A673 (cell line): ENCODE measurements at regions not wholly inside any gene's neighbourhood (a gene's known extent, or its start where the extent isn't known, plus 50 kb on each side); places are given as distances from the start of the nearest gene placed in this dataset.

Experiments used
- BruUV-seq: library from RNA; stranded (reverse); fragments of 400-500 nt; replicated peaks from 2 replicates; lab custom pipeline; 2021; lab: Mats Ljungman, UMichigan
- CTCF ChIA-PET: fragments of 300-600 bp; sonication (Branson Sonifier 250); formaldehyde crosslinking; loops from one replicate; lab custom pipeline; 2022; ENCODE audit warnings: antibody characterized with exemption; lab: Charles Lee
- POLR2A ChIA-PET: fragments of 300-600 bp; sonication (Branson Sonifier 250); formaldehyde crosslinking; loops from one replicate; lab custom pipeline; 2022; ENCODE audit warnings: antibody characterized with exemption; ENCODE audit not compliant: low non-redundant PET; lab: Charles Lee
- DNase-seq: peaks from one replicate; pipeline ENCODE4 v3.0.0-alpha.2; 2015; ENCODE audit warnings: low spot score
- H3K27ac ChIP-seq: fragments of 200-600 bp; sonication (generic); 2 replicates; pipeline ENCODE4 v1.5.1; 2016; ENCODE audit warnings: mixed run types, low read depth, mild to moderate bottlenecking, mixed read lengths, antibody characterized with exemption, low read length; ENCODE audit not compliant: poor library complexity, severe bottlenecking
- H3K27me3 ChIP-seq: fragments of 200-600 bp; sonication (generic); replicated peaks from 2 replicates; pipeline ENCODE4 v1.6.1; 2017; ENCODE audit warnings: mixed run types, low read depth, mild to moderate bottlenecking, mixed read lengths, antibody characterized with exemption, low read length; ENCODE audit not compliant: insufficient read depth, poor library complexity
- H3K36me3 ChIP-seq: fragments of 200-600 bp; sonication (generic); 2 replicates; pipeline ENCODE4 v1.6.1; 2016; ENCODE audit warnings: mixed run types, mild to moderate bottlenecking, mixed read lengths, antibody characterized with exemption, low read length; ENCODE audit not compliant: insufficient read depth, poor library complexity, severe bottlenecking
- H3K4me1 ChIP-seq: fragments of 200-600 bp; sonication (generic); 2 replicates; pipeline ENCODE4 v1.6.1; 2017; ENCODE audit warnings: mixed run types, mild to moderate bottlenecking, mixed read lengths, antibody characterized with exemption, low read length; ENCODE audit not compliant: insufficient read depth, poor library complexity, severe bottlenecking
- H3K4me3 ChIP-seq: fragments of 200-600 bp; sonication (generic); 2 replicates; pipeline ENCODE4 v1.5.1; 2016; ENCODE audit warnings: low read depth, mixed run types, mild to moderate bottlenecking, mixed read lengths, low read length; ENCODE audit not compliant: poor library complexity, severe bottlenecking
- H3K9me3 ChIP-seq: fragments of 200-600 bp; sonication (generic); 2 replicates; pipeline ENCODE4 v1.6.1; 2016; ENCODE audit warnings: mixed run types, low read depth, mild to moderate bottlenecking, mixed read lengths, antibody characterized with exemption, low read length; ENCODE audit not compliant: poor library complexity, severe bottlenecking
- EZH2 ChIP-seq: fragments of 200-600 bp; sonication (generic); IDR thresholded peaks from 2 replicates; pipeline ENCODE4 v1.6.1; 2017; ENCODE audit warnings: borderline replicate concordance, low read depth, mild to moderate bottlenecking, mixed read lengths, antibody characterized with exemption, low read length; ENCODE audit not compliant: poor library complexity, severe bottlenecking
- intact Hi-C: fragments of 100-400 bp; cut with micrococcal nuclease; formaldehyde crosslinking; loops from one replicate; pipeline ENCODE4 v1.10.0; 2022; ENCODE audit not compliant: unreplicated experiment
- TF ChIP-seq, protein P1 (sequence below): fragments of 300-800, 200-600 bp; sonication (generic); conservative IDR thresholded peaks from 2 replicates; pipeline ENCODE4 v1.5.1; 2017; ENCODE audit warnings: low read depth, mild to moderate bottlenecking, antibody characterized with exemption, low read length, moderate library complexity, mixed read lengths

DNA sequence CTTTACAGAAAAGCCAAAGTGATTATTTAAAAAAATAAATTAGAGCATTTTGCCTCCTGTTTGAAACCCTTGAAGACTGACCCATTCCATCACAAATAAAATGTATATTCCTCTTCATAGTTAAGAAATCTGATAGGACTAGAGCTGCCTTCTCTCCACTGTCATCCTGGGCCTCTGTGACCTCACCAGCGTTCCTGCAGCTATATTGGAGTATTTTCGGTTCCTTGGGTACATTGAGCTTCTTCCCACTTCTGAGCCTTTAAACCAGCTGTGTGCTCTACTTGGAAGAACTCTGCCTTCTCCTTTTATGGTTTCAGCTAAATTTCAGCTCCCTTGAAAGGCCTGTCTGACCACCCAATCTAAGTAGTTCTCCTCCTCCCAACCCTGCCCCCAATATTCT, 99.1 kb upstream of the ABCA1 start:
- TF ChIP-seq, protein P1, sequence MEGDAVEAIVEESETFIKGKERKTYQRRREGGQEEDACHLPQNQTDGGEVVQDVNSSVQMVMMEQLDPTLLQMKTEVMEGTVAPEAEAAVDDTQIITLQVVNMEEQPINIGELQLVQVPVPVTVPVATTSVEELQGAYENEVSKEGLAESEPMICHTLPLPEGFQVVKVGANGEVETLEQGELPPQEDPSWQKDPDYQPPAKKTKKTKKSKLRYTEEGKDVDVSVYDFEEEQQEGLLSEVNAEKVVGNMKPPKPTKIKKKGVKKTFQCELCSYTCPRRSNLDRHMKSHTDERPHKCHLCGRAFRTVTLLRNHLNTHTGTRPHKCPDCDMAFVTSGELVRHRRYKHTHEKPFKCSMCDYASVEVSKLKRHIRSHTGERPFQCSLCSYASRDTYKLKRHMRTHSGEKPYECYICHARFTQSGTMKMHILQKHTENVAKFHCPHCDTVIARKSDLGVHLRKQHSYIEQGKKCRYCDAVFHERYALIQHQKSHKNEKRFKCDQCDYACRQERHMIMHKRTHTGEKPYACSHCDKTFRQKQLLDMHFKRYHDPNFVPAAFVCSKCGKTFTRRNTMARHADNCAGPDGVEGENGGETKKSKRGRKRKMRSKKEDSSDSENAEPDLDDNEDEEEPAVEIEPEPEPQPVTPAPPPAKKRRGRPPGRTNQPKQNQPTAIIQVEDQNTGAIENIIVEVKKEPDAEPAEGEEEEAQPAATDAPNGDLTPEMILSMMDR = no peak
- TF ChIP-seq EZH2 = no peak
- no peak overlapping the region for H3K27ac ChIP-seq
- CTCF ChIA-PET = no interaction called here
- no peaks in the 10 kb centered on the region for H3K9me3 ChIP-seq
- no peak for DNase-seq
- H3K4me1 ChIP-seq = no peaks in the 10 kb centered on the region
- intact Hi-C loops = no loop called here
- no TSS peak for BruUV-seq
- POLR2A ChIA-PET = no interaction called here
- no peaks in the 10 kb centered on the region for H3K36me3 ChIP-seq
- no peak overlapping the region for H3K4me3 ChIP-seq
- peaks cover 3% of the 10 kb centered on the region for H3K27me3 ChIP-seq

DNA sequence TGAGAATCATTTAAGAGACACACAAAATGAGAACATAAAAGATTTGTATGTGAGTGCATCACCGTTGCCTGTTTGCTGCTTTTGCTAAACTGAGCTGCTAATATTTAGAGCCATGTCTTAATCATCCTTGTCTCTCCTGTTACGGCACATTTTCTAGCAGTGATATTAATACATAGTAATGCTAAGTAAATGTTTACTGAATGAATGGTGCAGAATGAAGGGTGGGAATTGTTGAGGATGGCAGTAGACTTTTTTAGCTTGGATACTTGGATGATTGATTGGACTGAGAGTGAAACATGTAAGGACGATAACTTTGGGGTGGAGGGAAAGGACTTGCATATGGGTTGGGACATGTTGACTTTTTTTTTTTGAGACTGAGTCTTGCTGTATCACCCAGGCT, 102.3 kb upstream of the ABCA1 start:
- POLR2A ChIA-PET = no interaction called here
- Histone ChIP-seq H3K36me3 (no peaks in the 10 kb centered on the region), H3K4me3 (no peak overlapping the region), H3K27me3 (peaks cover 3% of the 10 kb centered on the region), H3K4me1 (no peaks in the 10 kb centered on the region), H3K9me3 (peaks cover 4% of the 10 kb centered on the region), H3K27ac (no peak overlapping the region)
- BruUV-seq = no TSS peak
- CTCF ChIA-PET = no interaction called here
- no peak for DNase-seq
- intact Hi-C loops = no loop called here
- TF ChIP-seq EZH2 = no peak
- TF ChIP-seq, protein P1 = no peak

DNA sequence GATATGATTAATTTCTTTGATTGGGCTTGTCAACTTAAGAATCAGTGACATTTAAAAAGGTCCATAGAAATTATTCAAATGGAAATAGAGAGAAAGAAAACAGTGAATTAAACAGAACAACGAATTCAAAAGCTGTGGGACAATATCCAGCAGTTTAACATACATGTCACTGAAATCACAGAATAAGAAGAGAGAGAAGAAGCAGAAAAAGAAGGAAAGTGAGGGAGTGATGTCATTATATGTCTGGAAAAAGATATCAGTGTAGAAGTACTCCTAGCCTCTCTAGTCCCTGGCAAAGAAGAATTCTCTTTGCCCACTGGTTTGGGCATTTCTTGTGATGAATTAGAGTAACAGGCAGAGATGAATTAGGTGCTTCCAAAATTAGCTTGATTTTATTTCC, 109.2 kb upstream of the ABCA1 start:
- Histone ChIP-seq H3K36me3 (no peaks in the 10 kb centered on the region), H3K4me1 (no peaks in the 10 kb centered on the region), H3K4me3 (no peak overlapping the region), H3K27me3 (peaks cover 40% of the 10 kb centered on the region), H3K9me3 (peaks cover 4% of the 10 kb centered on the region), H3K27ac (no peak overlapping the region)
- TF ChIP-seq, protein P1 = no peak
- TF ChIP-seq EZH2 = no peak
- CTCF ChIA-PET = no interaction called here
- POLR2A ChIA-PET = no interaction called here
- no peak for DNase-seq
- BruUV-seq = no TSS peak
- intact Hi-C loops = no loop called here
